ENCODE measurements at regions not wholly inside any gene's neighbourhood (a gene's known extent, or its start where the extent isn't known, plus 50 kb on each side); places are given as distances from the start of the nearest gene placed in this dataset.

- H3K4me1 Mint-ChIP-seq (ENCODE audit: low read depth in 2 of 2), result peaks cover 0 to 5% of the 10 kb centered on the region in 2 donors
- H3K4me3 Mint-ChIP-seq, result no peak overlapping the region
- no peaks in the 10 kb centered on the region for H3K9me3 Mint-ChIP-seq
- H3K27ac Mint-ChIP-seq, result no peak overlapping the region
- no peaks in the 10 kb centered on the region for H3K36me3 Mint-ChIP-seq (ENCODE audit: insufficient read depth)
- ATAC-seq (replicated peaks) (no peak), DNase-seq (no peak)
- H3K27me3 Mint-ChIP-seq, result peaks cover 33 to 51% of the 10 kb centered on the region in 2 donors
Observed at GRCh38 chr2:44844651-44845270, 96.7 kb upstream of the SIX3 start.

GRCh38 chr2:44848026-44848425 lies 93.5 kb upstream of the SIX3 start:
- Mint-ChIP-seq H3K4me1 (ENCODE audit: low read depth in 2 of 2) (peaks cover 0 to 5% of the 10 kb centered on the region in 2 donors), H3K27ac (no peak overlapping the region), H3K9me3 (no peaks in the 10 kb centered on the region), H3K4me3 (no peak overlapping the region), H3K36me3 (ENCODE audit: insufficient read depth) (no peaks in the 10 kb centered on the region), H3K27me3 (peaks cover 34 to 36% of the 10 kb centered on the region in 2 donors)
- ATAC-seq (replicated peaks) (no peak), DNase-seq (no peak)

DNA sequence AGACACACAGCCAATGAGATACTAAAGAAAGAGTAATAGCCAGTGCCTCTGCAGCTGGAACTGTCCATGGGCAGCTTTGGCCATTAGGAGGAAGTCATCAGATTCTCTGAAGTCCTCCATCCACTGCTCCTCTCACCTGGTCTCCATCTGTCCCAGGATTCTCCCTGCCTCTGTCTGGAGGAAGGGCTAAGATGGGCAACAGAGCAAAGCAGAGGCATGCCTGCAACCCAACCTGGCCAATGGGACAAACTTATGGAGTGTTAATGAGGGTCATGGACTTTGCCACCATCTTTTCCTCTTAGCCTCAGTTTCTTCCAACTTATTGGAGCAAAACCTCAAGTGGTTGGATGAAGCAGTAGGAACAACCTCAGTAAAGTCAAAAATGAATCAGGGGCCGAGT lies 91.5 kb upstream of the SIX3 start:
- peaks cover 32 to 47% of the 10 kb centered on the region in 2 donors for H3K27me3 Mint-ChIP-seq

DNA sequence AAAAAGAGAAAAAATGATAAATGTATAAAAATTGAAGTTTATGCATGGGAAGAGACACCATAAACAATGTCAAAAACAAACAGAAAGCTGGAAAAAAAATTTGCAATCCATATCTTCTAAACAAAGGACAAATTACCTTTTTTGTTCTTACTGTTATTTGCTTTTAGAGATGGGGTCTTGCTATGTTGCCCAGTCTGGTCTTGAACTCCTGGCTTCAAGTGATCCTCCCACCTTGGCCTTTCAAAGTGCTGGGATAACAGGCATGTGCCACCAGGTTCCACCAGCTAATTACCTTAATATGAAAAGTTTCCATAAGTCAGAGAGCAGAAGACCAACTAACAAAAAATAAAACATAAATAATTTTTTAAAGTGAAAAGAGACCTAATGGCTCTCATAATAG lies 90.0 kb upstream of the SIX3 start:
- H3K27ac Mint-ChIP-seq, result no peak overlapping the region
- peaks cover 3% of the 10 kb centered on the region for H3K36me3 Mint-ChIP-seq (ENCODE audit: insufficient read depth)
- H3K4me3 Mint-ChIP-seq, result no peak overlapping the region
- DNase-seq, result no peak
- no peaks in the 10 kb centered on the region for H3K9me3 Mint-ChIP-seq
- peaks cover 37 to 50% of the 10 kb centered on the region in 2 donors for H3K27me3 Mint-ChIP-seq
- no peak for ATAC-seq (replicated peaks)
- no peaks in the 10 kb centered on the region for H3K4me1 Mint-ChIP-seq (ENCODE audit: low read depth in 2 of 2)

More for the DNA sequence above, 91.5 kb upstream of the SIX3 start:
- Mint-ChIP-seq H3K4me1 (ENCODE audit: low read depth in 2 of 2) (no peaks in the 10 kb centered on the region), H3K9me3 (no peaks in the 10 kb centered on the region), H3K36me3 (ENCODE audit: insufficient read depth) (peaks cover 3% of the 10 kb centered on the region), H3K27ac (no peak overlapping the region), H3K4me3 (no peak overlapping the region)
- no peak for ATAC-seq (replicated peaks)
- no peak for DNase-seq

- H3K4me3 Mint-ChIP-seq, result no peak overlapping the region
- H3K4me1 Mint-ChIP-seq (ENCODE audit: low read depth in 2 of 2), result no peaks in the 10 kb centered on the region
- no peaks in the 10 kb centered on the region for H3K9me3 Mint-ChIP-seq
- H3K36me3 Mint-ChIP-seq (ENCODE audit: insufficient read depth), result peaks cover 3% of the 10 kb centered on the region
- H3K27me3 Mint-ChIP-seq, result peaks cover 42 to 48% of the 10 kb centered on the region in 2 donors
- no peak for DNase-seq
- ATAC-seq (replicated peaks), result no peak
- no peak overlapping the region for H3K27ac Mint-ChIP-seq
Observed at GRCh38 chr2:44852594-44852993, 88.9 kb upstream of the SIX3 start.

DNA sequence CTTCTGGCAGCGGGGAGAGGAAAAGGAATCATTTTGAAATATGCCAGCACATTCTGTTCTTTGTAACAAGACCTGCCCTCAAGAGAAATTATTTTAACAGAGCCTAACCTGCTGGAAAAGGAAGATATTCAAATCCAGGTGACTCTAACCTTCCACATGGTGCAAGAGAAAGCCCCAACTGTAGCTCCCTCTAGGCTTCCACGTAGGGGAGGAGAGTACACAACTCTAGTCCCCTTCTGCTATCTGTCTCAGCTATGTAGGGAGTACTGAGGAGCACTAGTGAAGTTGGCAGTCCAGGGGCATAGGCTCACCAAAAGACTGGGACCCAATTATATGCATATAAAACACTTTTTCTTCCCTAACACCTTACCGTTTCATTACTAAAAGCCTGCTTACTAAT lies 82.2 kb upstream of the SIX3 start:
- DNase-seq, result no peak
- no peak overlapping the region for H3K27ac Mint-ChIP-seq
- no peaks in the 10 kb centered on the region for H3K36me3 Mint-ChIP-seq (ENCODE audit: insufficient read depth)
- H3K4me1 Mint-ChIP-seq (ENCODE audit: low read depth in 2 of 2), result no peaks in the 10 kb centered on the region
- no peaks in the 10 kb centered on the region for H3K9me3 Mint-ChIP-seq
- no peak overlapping the region for H3K4me3 Mint-ChIP-seq
- no peak for ATAC-seq (replicated peaks)
- H3K27me3 Mint-ChIP-seq, result peaks cover 37 to 39% of the 10 kb centered on the region in 2 donors

GRCh38 chr2:44866152-44866551 lies 75.3 kb upstream of the SIX3 start:
- Mint-ChIP-seq H3K27ac (no peak overlapping the region), H3K27me3 (peaks cover 10 to 18% of the 10 kb centered on the region in 2 donors), H3K4me1 (ENCODE audit: low read depth in 2 of 2) (no peaks in the 10 kb centered on the region), H3K9me3 (no peaks in the 10 kb centered on the region), H3K36me3 (ENCODE audit: insufficient read depth) (no peaks in the 10 kb centered on the region), H3K4me3 (no peak overlapping the region)
- DNase-seq (no peak), ATAC-seq (replicated peaks) (no peak)

- Mint-ChIP-seq H3K27me3 (peaks cover 20 to 26% of the 10 kb centered on the region in 2 donors), H3K9me3 (no peaks in the 10 kb centered on the region), H3K4me3 (no peak overlapping the region), H3K27ac (no peak overlapping the region), H3K4me1 (ENCODE audit: low read depth in 2 of 2) (no peaks in the 10 kb centered on the region), H3K36me3 (ENCODE audit: insufficient read depth) (no peaks in the 10 kb centered on the region)
- ATAC-seq (replicated peaks) (no peak), DNase-seq (no peak)
Observed at GRCh38 chr2:44869761-44870160, 71.7 kb upstream of the SIX3 start.

DNA sequence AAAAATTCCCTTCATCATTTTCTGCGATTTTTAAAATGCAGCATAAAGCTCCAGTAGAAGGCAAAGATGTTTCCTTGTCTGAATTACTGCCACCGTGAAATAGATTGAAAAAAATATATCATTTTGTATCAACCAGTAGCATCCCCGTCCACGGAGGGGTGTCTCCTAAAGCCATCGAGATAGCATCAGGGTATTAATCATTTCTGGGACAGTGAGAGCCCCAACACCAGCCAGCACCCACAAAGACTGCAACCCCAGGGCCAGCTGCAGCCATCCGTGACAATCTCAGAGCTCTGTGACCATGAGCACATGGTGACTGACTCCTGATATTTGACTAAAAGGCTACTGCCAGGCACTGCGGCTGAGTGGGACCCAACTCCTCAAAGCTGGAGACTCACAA lies 64.1 kb upstream of the SIX3 start:
- Mint-ChIP-seq H3K4me1 (ENCODE audit: low read depth in 2 of 2) (no peaks in the 10 kb centered on the region), H3K9me3 (no peaks in the 10 kb centered on the region), H3K27me3 (peaks cover 12 to 40% of the 10 kb centered on the region in 2 donors), H3K36me3 (ENCODE audit: insufficient read depth) (no peaks in the 10 kb centered on the region), H3K27ac (no peak overlapping the region), H3K4me3 (no peak overlapping the region)
- no peak for ATAC-seq (replicated peaks)
- no peak for DNase-seq

GRCh38 chr2:44879269-44880124 lies 62.0 kb upstream of the SIX3 start:
- no peak for DNase-seq
- H3K4me3 Mint-ChIP-seq, result no peak overlapping the region
- H3K4me1 Mint-ChIP-seq (ENCODE audit: low read depth in 2 of 2), result no peaks in the 10 kb centered on the region
- H3K27ac Mint-ChIP-seq, result no peak overlapping the region
- no peaks in the 10 kb centered on the region for H3K36me3 Mint-ChIP-seq (ENCODE audit: insufficient read depth)
- ATAC-seq (replicated peaks), result no peak
- peaks cover 6 to 23% of the 10 kb centered on the region in 2 donors for H3K27me3 Mint-ChIP-seq
- H3K9me3 Mint-ChIP-seq, result no peaks in the 10 kb centered on the region

- Mint-ChIP-seq H3K4me1 (ENCODE audit: low read depth in 2 of 2) (no peaks in the 10 kb centered on the region), H3K27me3 (peaks cover 0 to 19% of the 10 kb centered on the region in 2 donors), H3K27ac (no peak overlapping the region), H3K36me3 (ENCODE audit: insufficient read depth) (no peaks in the 10 kb centered on the region), H3K9me3 (no peaks in the 10 kb centered on the region), H3K4me3 (no peak overlapping the region)
- DNase-seq, result no peak
- no peak for ATAC-seq (replicated peaks)
Observed at GRCh38 chr2:44880125-44880483, 61.4 kb upstream of the SIX3 start.

GRCh38 chr2:44881856-44882255 lies 59.6 kb upstream of the SIX3 start:
- ATAC-seq (replicated peaks), result no peak
- Mint-ChIP-seq H3K9me3 (no peaks in the 10 kb centered on the region), H3K4me1 (ENCODE audit: low read depth in 2 of 2) (no peaks in the 10 kb centered on the region), H3K27ac (no peak overlapping the region), H3K4me3 (no peak overlapping the region), H3K27me3 (peaks cover 0 to 7% of the 10 kb centered on the region in 2 donors), H3K36me3 (ENCODE audit: insufficient read depth) (no peaks in the 10 kb centered on the region)
- no peak for DNase-seq

- no peaks in the 10 kb centered on the region for H3K9me3 Mint-ChIP-seq
- no peaks in the 10 kb centered on the region for H3K4me1 Mint-ChIP-seq (ENCODE audit: low read depth in 2 of 2)
- H3K27ac Mint-ChIP-seq, result no peak overlapping the region
Observed at GRCh38 chr2:44883356-44883755, 58.1 kb upstream of the SIX3 start.

GRCh38 chr2:44884231-44884630 lies 57.3 kb upstream of the SIX3 start:
- no peaks in the 10 kb centered on the region for H3K4me1 Mint-ChIP-seq (ENCODE audit: low read depth in 2 of 2)
- H3K27me3 Mint-ChIP-seq, result peaks cover 12 to 20% of the 10 kb centered on the region in 2 donors
- H3K4me3 Mint-ChIP-seq, result no peak overlapping the region

More at GRCh38 chr2:44883356-44883755, 58.1 kb upstream of the SIX3 start:
- DNase-seq, result no peak
- Mint-ChIP-seq H3K4me3 (no peak overlapping the region), H3K27me3 (peaks cover 12 to 13% of the 10 kb centered on the region in 2 donors), H3K36me3 (ENCODE audit: insufficient read depth) (no peaks in the 10 kb centered on the region)
- no peak for ATAC-seq (replicated peaks)

More at GRCh38 chr2:44884231-44884630, 57.3 kb upstream of the SIX3 start:
- no peak for ATAC-seq (replicated peaks)
- Mint-ChIP-seq H3K9me3 (no peaks in the 10 kb centered on the region), H3K36me3 (ENCODE audit: insufficient read depth) (no peaks in the 10 kb centered on the region), H3K27ac (no peak overlapping the region)
- DNase-seq, result no peak

Data from effector memory CD8-positive, alpha-beta T cell (primary cell).